ENCODE measurements at regions not wholly inside any gene's neighbourhood (a gene's known extent, or its start where the extent isn't known, plus 50 kb on each side); places are given as distances from the start of the nearest gene placed in this dataset.

GRCh38 chr12:90024262-90024661, 315.6 kb upstream of the ATP2B1 start:
- H3K9ac ChIP-seq (ENCODE audit: low read length): no peak overlapping the region
- H3F3A ChIP-seq (ENCODE audit: insufficient read depth): no peaks in the 10 kb centered on the region
- H2AFZ ChIP-seq (ENCODE audit: low read depth, low read length, severe bottlenecking): no peak overlapping the region
- H3K27ac ChIP-seq (ENCODE audit: low read depth, low read length): no peak overlapping the region
- no peaks in the 10 kb centered on the region for H3K36me3 ChIP-seq (ENCODE audit: low read length)
- no peaks in the 10 kb centered on the region for H3K9me3 ChIP-seq (ENCODE audit: insufficient read depth, low read length)
- H3K4me2 ChIP-seq (ENCODE audit: low read depth, low read length, poor library complexity, severe bottlenecking): no peak overlapping the region
- H3K79me2 ChIP-seq (ENCODE audit: insufficient read depth, low read length): no peaks in the 10 kb centered on the region
- TF ChIP-seq CTCF (IDR thresholded peaks at IDR 0.05; ENCODE audit: insufficient read depth, low read length, poor library complexity, severe bottlenecking): no peak
- no peak for TF ChIP-seq EZH2phosphoT487 (conservative IDR thresholded peaks at IDR 0.05; ENCODE audit: low read length)
- no peak overlapping the region for H3K4me3 ChIP-seq (ENCODE audit: insufficient read depth, low read length, poor library complexity, severe bottlenecking)
- no peaks in the 10 kb centered on the region for H3K27me3 ChIP-seq (ENCODE audit: low read length)
- H4K20me1 ChIP-seq (ENCODE audit: low read depth, low read length): no peaks in the 10 kb centered on the region
- H3K9me2 ChIP-seq (replicated peaks; ENCODE audit: insufficient read depth, low read length): no peaks in the 10 kb centered on the region

- no peak overlapping the region for H2AFZ ChIP-seq (ENCODE audit: low read depth, low read length, severe bottlenecking)
- H3K4me2 ChIP-seq (ENCODE audit: low read depth, low read length, poor library complexity, severe bottlenecking): no peak overlapping the region
- no peaks in the 10 kb centered on the region for H3K36me3 ChIP-seq (ENCODE audit: low read length)
- H3K9me2 ChIP-seq (replicated peaks; ENCODE audit: insufficient read depth, low read length): no peaks in the 10 kb centered on the region
- no peak overlapping the region for H3K9ac ChIP-seq (ENCODE audit: low read length)
- H3K79me2 ChIP-seq (ENCODE audit: insufficient read depth, low read length): no peaks in the 10 kb centered on the region
- no peaks in the 10 kb centered on the region for H4K20me1 ChIP-seq (ENCODE audit: low read depth, low read length)
- no peaks in the 10 kb centered on the region for H3F3A ChIP-seq (ENCODE audit: insufficient read depth)
- no peaks in the 10 kb centered on the region for H3K9me3 ChIP-seq (ENCODE audit: insufficient read depth, low read length)
- H3K27me3 ChIP-seq (ENCODE audit: low read length): no peaks in the 10 kb centered on the region
- no peak overlapping the region for H3K27ac ChIP-seq (ENCODE audit: low read depth, low read length)
- no peak overlapping the region for H3K4me3 ChIP-seq (ENCODE audit: insufficient read depth, low read length, poor library complexity, severe bottlenecking)
- TF ChIP-seq EZH2phosphoT487 (conservative IDR thresholded peaks at IDR 0.05; ENCODE audit: low read length): no peak
- TF ChIP-seq CTCF (IDR thresholded peaks at IDR 0.05; ENCODE audit: insufficient read depth, low read length, poor library complexity, severe bottlenecking): no peak
Observed at GRCh38 chr12:90023207-90023900, 314.7 kb upstream of the ATP2B1 start.

- no peaks in the 10 kb centered on the region for H4K20me1 ChIP-seq (ENCODE audit: low read depth, low read length)
- H3K79me2 ChIP-seq (ENCODE audit: insufficient read depth, low read length): no peaks in the 10 kb centered on the region
- H3K4me2 ChIP-seq (ENCODE audit: low read depth, low read length, poor library complexity, severe bottlenecking): no peak overlapping the region
- H3K9me2 ChIP-seq (replicated peaks; ENCODE audit: insufficient read depth, low read length): no peaks in the 10 kb centered on the region
- H3K9ac ChIP-seq (ENCODE audit: low read length): no peak overlapping the region
- TF ChIP-seq CTCF (IDR thresholded peaks at IDR 0.05; ENCODE audit: insufficient read depth, low read length, poor library complexity, severe bottlenecking) (no peak), EZH2phosphoT487 (conservative IDR thresholded peaks at IDR 0.05; ENCODE audit: low read length) (no peak)
- no peaks in the 10 kb centered on the region for H3F3A ChIP-seq (ENCODE audit: insufficient read depth)
- no peak overlapping the region for H2AFZ ChIP-seq (ENCODE audit: low read depth, low read length, severe bottlenecking)
- no peak overlapping the region for H3K4me3 ChIP-seq (ENCODE audit: insufficient read depth, low read length, poor library complexity, severe bottlenecking)
- no peaks in the 10 kb centered on the region for H3K27me3 ChIP-seq (ENCODE audit: low read length)
- no peak overlapping the region for H3K27ac ChIP-seq (ENCODE audit: low read depth, low read length)
- H3K36me3 ChIP-seq (ENCODE audit: low read length): no peaks in the 10 kb centered on the region
- no peaks in the 10 kb centered on the region for H3K9me3 ChIP-seq (ENCODE audit: insufficient read depth, low read length)
Observed at GRCh38 chr12:90021795-90022440, 313.3 kb upstream of the ATP2B1 start.
